GM19452 (cell line): ENCODE measurements at regions not wholly inside any gene's neighbourhood (a gene's known extent, or its start where the extent isn't known, plus 50 kb on each side); places are given as distances from the start of the nearest gene placed in this dataset.
"Not testable (repeated sequence)": the region's sequence is repeated elsewhere in the genome, so short reads cannot be mapped to it uniquely, and the experiment has no call there.

Experiments used
- ATAC-seq: cut with Tn5 transposase; IDR thresholded peaks from one replicate; pipeline ENCODE4 v1.9.1; 2021; ENCODE audit not compliant: unreplicated experiment

GRCh38 chr3:24545887-24546286, 51.2 kb upstream of the THRB start:
- no peak for ATAC-seq

- no peak for ATAC-seq
Measured at GRCh38 chr3:24548278-24548677, 53.6 kb upstream of the THRB start.

- ATAC-seq, result no peak
Measured at GRCh38 chr3:24550588-24550987, 55.9 kb upstream of the THRB start.

DNA sequence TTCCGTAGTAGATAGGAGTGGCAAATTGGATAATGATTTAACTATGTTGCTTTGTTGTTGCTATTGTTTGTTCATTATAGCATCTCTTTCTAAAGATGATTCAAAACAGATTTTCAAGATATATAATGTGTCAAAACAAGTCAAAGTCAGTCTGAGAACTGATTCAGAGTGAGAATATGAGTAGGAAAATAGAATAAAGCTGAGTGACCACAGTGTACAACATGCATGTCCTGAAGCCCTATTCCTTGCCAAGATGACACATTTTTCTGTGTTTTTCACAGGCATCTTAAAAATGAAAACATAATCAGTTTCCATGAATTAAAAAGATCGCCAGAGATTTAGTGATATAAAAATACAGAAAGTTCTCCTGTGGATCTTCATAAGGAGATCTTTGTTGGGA, 57.0 kb upstream of the THRB start:
- ATAC-seq, result no peak

- ATAC-seq, result no peak
Measured at GRCh38 chr3:24562895-24563294, 68.2 kb upstream of the THRB start.

DNA sequence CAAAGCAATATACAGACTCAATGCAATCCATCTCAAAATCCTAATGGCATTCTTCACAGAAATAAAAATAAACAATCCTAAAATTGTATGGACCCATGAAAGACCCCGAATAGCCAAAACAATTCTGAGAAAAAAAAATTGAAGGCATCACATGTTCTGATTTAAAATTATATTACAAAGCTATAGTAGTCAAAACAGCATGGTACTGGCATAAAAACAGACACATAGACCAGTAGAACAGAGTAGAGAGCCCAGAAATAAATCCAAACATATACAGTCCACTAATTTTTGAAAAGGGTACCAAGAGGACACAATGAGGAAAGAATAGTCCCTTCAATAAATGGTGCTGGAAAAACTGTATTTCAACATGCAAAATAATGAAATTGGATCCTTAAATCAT, 70.4 kb upstream of the THRB start:
- no peak for ATAC-seq

DNA sequence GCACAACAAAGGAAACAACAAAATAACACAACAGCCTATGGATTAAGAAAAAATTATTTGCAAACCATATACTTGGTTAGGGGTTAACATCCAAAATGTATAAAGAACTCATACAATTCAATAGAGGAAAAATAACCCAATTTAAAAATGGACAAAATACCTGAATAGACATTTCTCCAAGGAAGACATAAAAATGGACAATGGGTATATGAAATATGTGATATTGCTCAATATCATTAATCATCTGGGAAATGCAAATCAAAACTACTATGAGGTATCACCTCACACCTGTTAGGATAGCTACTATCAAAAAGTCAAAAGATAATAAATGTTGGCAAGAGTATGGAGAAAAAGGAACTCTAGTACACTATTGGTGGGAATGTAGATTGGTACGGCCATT, 71.0 kb upstream of the THRB start:
- no peak for ATAC-seq

DNA sequence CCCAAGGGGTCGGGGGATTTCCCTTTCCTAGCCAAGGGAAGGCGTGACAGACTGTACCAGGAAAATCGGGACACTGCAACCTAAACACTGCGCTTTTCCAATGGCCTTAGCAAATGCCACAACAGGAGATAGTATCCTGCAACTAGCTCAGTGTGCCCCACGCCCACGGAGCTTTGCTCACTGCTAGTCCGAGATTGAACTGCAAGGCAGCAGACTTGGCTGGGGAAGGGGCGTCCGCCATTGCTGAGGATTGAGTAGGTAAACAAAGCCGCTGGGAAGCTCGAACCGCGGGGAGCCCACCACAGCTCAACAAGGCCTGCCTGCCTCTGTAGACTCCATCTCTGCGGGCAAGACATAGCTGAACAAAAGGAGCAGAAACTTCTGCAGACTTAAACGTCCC, 72.3 kb upstream of the THRB start:
- no peak for ATAC-seq

- not testable (repeated sequence) for ATAC-seq
Measured at GRCh38 chr3:24572409-24572808, 77.8 kb upstream of the THRB start.

DNA sequence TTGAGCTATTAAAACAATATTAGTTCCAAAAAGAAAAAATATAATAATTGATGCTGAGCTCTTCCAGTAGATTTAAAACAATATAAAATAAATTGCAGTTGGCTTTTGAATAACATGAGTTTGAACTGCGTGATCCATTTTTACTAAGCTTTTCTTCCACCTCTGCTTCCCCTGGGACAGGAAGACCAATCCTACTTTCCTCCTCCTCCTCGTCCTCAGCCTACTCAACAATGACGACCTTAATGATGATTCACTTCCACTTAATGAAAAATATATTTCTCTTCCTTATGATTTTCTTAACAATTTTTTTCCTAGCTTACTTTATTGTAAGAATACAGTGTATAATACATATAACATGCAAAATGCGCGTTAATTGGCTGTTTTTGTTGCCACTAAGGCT, 78.9 kb upstream of the THRB start:
- ATAC-seq, result no peak

DNA sequence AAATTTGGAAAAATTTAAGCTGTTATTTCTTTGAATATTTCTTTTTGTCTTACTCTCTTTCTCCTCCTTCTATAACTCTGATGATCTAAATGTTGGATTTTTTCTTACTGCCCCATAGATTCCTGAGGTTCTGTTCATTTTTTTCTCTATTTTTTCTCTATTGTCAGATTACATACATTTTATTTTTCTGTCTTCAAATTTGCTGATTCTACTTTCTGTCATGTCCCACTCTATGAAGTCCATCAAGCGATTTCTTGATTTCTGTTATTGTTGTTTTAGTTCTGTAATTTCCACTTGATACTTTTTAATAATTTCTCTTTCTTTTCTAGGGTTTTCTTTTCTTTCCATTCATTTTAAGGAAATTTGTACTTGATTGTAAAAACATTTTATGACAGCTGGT, 83.7 kb upstream of the THRB start:
- no peak for ATAC-seq

GRCh38 chr3:24578951-24579421, 84.3 kb upstream of the THRB start:
- no peak for ATAC-seq

DNA sequence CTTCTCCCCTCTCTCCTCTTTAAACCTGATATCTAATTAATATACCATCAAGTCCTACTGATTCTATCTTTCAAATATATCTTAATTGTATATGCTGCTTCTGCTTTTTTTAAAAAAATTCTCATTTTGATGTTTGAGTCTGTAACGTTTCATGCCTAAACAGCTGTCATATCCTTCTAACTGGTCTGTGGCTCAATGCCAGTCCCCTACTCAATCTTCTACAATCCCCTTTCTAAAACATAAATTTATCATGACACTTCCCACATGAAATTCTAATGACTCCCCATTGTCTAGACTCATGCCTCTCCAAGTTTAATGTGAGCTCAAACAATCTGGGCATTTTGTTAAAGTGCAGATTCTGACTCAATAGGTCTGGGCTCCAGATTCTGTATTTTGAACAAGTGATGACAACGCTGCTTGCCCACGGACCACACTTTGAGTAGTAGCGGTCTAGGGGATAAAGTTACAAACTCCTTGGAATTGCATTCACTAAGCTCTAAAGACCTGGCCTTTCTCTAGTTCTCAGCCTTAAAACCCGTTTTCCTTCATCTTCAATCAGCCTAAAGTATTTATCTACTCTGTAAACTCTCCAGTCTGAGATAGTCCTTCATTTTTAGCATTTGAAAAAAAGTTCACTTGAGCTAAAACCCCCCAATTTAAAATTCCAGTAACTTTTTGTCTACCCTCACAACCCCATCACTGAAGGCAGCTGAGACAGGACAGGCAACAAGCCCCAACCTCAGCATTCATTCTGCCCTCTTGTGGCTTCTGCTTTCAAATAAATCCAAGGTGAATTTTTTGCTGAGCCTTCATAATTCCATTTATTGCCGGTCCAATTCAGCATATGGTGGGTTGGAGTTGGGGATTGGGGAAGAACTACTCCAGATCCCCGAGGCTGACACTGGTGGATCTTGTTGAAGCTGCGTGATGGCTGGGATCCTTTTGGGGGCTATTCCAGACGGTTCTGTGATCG, 88.1 kb upstream of the THRB start:
- no peak for ATAC-seq

DNA sequence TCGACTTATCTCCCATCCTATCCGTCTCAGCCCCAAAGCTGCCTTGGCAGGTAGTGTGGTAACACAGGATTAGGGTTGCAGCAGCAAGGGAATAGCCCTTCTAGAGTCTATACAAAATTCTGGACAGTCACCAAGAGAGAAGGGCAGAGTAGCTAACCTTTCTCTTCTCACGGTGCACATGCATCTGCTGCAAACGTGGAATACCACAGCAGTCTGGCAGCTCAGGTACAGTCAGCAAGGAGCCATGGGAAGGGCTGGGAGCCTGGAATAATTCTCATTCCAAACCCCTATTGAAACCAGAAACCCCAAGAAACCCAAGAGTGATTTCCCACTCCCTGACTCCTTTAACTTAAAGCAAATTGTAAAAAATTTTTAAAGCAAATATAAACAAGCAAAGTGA, 92.3 kb upstream of the THRB start:
- no peak for ATAC-seq

DNA sequence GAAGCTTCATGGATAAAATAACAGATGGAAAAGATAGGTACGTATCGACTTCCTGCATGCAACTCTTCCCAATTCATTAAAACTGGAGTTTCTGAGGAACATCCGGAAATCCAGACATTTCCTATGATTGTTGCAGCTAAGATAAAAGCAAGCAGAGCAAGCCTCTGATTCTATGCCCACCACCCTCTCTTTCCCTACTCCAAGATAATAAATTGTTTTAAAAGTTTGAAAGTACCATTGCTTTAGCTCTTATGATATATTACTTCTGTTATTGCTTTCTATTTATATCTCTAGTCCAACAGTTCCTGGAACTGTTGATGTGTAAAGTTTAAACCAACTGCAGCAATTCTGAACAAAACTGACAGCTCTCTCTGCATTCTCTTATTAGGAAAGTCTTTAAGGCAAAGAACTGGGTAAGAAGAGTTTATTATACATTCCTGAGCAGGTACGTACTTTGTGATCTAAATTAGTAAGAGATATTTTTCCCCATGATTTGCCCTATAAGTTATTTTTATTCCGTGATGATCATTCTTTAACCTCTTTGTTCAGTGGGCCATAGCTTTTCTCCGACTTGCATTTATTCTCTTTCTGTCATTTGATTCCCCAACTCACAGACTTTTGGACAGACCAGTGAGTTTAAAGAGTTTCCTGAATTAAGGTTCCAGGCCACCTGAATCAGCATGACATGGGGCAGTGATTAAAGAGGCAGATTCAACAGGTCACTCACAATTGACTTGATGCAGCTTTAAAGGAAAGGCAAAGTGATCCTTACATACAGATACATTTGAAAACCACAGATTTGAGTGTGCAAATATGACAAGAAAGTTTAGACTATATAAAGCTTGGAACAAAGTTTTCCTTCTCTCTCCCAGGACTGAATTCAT, 94.2 kb upstream of the THRB start:
- ATAC-seq, result no peak

DNA sequence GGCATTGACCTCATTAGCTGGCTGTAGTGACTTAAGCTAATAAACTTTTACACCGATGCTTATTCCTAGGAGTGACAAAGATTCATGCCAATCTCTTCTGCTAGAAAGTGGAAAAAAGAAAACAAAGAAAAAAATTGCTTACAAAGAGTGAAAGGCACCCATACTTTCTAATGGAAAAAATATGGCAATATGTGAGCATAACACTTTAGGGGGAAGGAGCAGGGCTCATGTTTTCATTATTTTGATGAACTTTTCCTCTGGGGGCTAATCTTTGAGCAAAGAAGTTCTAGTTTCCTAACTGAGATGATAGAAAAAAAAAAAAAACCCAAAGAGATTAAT, 94.8 kb upstream of the THRB start:
- ATAC-seq, result no peak

DNA sequence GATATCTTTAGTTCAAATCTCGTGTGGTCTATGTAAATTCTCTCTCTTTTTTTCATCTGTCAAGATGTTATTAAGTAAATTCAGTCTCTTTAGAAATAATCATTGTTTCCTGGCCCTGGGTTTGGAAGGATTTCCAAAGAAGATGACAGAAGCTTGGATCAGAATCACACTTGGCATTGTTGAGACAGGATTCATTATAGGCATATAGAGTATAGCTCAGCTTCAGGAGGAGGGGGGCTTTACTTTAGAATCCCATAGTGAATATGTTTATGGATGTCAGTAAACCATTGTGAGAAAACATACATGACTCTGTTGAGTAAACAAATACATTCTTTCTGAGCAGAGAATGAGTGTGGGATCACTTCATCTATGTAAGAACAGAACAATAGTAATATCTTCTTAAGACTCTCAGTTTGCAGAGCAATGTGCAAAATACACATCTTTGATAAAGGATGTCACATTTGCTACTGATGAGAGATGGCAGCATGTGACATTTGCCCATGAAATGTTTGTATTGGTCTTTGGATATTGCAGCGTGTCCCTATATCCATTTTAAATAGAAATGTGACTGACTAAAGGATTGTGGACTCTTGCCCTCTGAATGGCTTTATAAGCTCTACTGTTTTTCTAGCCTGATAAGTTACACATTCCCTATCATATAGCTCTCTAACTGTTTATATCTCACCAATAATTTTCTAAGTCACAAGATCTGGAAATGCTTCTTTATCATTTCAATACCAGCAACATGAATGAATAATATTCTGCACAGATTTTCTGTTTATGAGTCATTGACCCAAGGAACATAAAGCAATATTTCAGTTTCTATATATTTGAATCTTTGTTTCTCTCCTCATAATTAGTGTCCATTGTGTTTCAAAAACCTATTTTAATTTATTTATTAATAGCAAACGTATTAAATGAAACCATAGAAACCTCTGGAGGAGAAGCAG, 95.6 kb upstream of the THRB start:
- no peak for ATAC-seq

DNA sequence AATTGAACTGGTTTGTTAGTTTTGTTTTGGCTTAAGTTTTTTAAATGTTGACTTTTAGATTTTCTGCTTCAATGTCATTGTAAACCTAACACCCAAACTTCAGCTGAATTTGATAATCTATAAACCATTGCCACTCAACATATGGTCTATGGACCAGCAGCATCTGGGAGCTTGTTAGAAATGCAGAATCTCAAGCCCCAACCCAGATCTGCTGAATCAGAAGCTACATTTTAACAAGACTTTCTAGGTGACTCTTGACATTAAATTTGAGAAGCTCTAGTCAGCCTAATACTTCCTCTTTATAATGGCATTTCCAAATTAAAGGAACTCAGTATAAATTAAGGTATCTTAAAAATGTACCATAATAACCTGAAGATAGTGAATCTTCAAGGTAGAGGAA, 96.5 kb upstream of the THRB start:
- ATAC-seq, result no peak

DNA sequence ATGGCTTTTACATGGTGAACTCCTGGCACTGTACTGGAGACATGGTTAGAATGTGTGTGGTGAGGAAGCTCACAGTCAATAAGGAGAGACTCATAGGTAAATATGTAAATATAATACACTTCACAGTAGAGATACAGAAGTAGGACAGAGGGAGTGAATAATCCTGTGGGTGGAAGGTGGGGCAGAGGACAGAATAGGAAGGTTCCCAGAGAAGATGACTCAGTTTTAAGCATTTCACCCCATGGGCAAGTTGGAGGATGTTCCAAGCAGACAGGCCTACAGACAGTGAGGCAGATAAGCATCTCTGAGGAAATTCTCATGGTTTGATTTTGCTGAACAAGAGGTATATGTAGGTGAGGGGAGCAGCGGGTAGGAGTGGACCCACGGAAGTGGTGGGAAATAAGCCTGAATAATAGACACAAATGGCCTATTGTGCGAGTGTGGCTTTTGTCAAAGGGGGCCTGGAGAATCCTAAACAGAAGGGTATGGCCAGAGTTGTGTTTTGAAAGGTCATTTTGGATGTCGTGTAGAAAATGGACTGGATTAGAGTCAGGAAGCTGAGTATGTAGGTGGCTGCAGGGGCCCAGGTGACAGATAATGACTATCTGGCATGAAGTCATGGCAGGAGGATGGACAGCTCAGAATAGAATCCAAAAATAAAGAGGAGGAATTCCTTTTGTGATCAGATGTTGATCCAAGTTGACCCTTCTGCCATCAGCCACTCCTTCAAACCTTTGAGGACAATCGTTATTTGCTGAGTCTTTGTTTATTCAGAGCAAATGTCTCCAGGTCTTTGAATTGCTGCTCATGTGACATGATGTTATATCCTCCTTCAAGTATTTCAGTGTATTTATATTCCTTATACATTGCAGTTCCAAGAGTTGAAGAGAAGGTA, 97.3 kb upstream of the THRB start:
- ATAC-seq, result no peak

DNA sequence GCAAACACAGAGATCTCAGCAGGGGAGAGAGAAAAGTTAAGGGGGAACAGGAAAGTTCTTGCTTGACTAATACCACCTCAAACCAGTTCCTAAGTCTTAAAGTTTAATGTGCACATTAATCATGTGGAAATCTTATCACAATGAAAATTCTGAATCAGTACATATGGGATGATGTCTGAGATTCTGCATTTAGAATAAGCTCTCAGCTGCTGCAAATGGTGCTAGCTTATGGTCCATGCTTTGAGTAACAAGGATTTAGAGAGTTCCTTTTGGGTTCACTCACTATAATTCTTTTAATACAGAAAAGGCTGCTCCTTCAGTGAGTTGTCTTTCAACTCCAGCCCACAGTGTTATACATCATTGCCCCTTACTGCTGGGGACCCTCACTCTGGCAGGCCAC, 99.5 kb upstream of the THRB start:
- ATAC-seq, result no peak
